Tibial nerve (tissue), 4 donors: ENCODE measurements at regions not wholly inside any gene's neighbourhood (a gene's known extent, or its start where the extent isn't known, plus 50 kb on each side); places are given as distances from the start of the nearest gene placed in this dataset.

Experiments
- CTCF ChIP-seq, 5 experiments: fragments of 200-600 bp in 3 of 5; fragments of 450-650 bp in 2 of 5; sonication (generic) in 3 of 5; IDR thresholded peaks; one replicate each; pipeline ENCODE4 v1.5.1; 2016 to 2019; ENCODE audit warnings: antibody characterized with exemption in 5 of 5, mild to moderate bottlenecking in 3 of 5, moderate library complexity in 2 of 5
- EP300 ChIP-seq, 2 donors: sonication (generic); formaldehyde crosslinking; IDR thresholded peaks; one replicate each; pipeline ENCODE4 v1.6.1; 2017; ENCODE audit warnings: antibody characterized with exemption in 2 of 2, mild to moderate bottlenecking in 1 of 2
- POLR2A ChIP-seq, 2 donors: fragments of 450-650 bp; IDR thresholded peaks; one replicate each; pipeline ENCODE4 v1.6.1; 2017; ENCODE audit warnings: antibody characterized with exemption in 2 of 2, mild to moderate bottlenecking in 2 of 2, moderate library complexity in 2 of 2

- TF ChIP-seq CTCF (IDR thresholded peaks at IDR 0.05) (no peak), POLR2A (IDR thresholded peaks at IDR 0.05) (no peak), EP300 (IDR thresholded peaks at IDR 0.05) (no peak)
These were observed 710.9 kb upstream of the SPRY2 start for GRCh38 chr13:81051873-81052272.
